Activated CD8-positive, alpha-beta T cell treated with anti-CD3 and anti-CD28 coated beads for 36 hours (primary cell): ENCODE measurements at regions not wholly inside any gene's neighbourhood (a gene's known extent, or its start where the extent isn't known, plus 50 kb on each side); places are given as distances from the start of the nearest gene placed in this dataset.
A peak's percentile ranks its signal among the peaks of the same experiment; 100 is the strongest.
"Not testable (repeated sequence)": the region's sequence is repeated elsewhere in the genome, so short reads cannot be mapped to it uniquely, and the experiment has no call there.

Source experiments
- ATAC-seq: fragments of 200-7000 bp; cut with Tn5 transposase; one replicate; pipeline ENCODE4 v1.10.0; 2021; ENCODE audit warnings: mild to moderate bottlenecking, moderate library complexity
- CTCF ChIA-PET: fragments of 350-600 bp; sonication (Branson Sonifier 250); formaldehyde crosslinking; loops from one replicate; lab custom pipeline; 2021; ENCODE audit warnings: antibody characterized with exemption; lab: Charles Lee
- POLR2A ChIA-PET: fragments of 350-600 bp; sonication (Branson Sonifier 250); formaldehyde crosslinking; loops from one replicate; lab custom pipeline; 2021; ENCODE audit warnings: antibody characterized with exemption; lab: Charles Lee
- DNase-seq: peaks from one replicate; pipeline ENCODE4 v3.0.0-alpha.2; 2020
- H3K27ac Mint-ChIP-seq: one replicate; pipeline ENCODE4 v1.8.0; 2021; ENCODE audit warnings: mild to moderate bottlenecking, mixed read lengths
- H3K27me3 Mint-ChIP-seq: one replicate; pipeline ENCODE4 v1.8.0; 2021; ENCODE audit warnings: mixed read lengths
- H3K36me3 Mint-ChIP-seq: one replicate; pipeline ENCODE4 v1.8.0; 2021; ENCODE audit warnings: low read depth, mixed read lengths
- H3K4me1 Mint-ChIP-seq: one replicate; pipeline ENCODE4 v1.8.0; 2021; ENCODE audit warnings: low read depth, mixed read lengths
- H3K4me3 Mint-ChIP-seq: one replicate; pipeline ENCODE4 v1.8.0; 2021; ENCODE audit warnings: mild to moderate bottlenecking, moderate library complexity, mixed read lengths
- H3K9me3 Mint-ChIP-seq: one replicate; pipeline ENCODE4 v1.8.0; 2021; ENCODE audit warnings: mixed read lengths
- CTCF ChIP-seq: fragments of 200-600 bp; IDR thresholded peaks from one replicate; pipeline ENCODE4 v1.8.0; 2022; ENCODE audit warnings: antibody characterized with exemption, mild to moderate bottlenecking
- intact Hi-C: fragments of 100-400 bp; cut with micrococcal nuclease; formaldehyde crosslinking; loops from one replicate; pipeline ENCODE4 v1.10.0; 2022

GRCh38 chr6:140711019-140711613 is 1336.7 kb upstream of the CITED2 start:
- Mint-ChIP-seq H3K4me3 (no peak overlapping the region), H3K9me3 (no peaks in the 10 kb centered on the region), H3K36me3 (no peaks in the 10 kb centered on the region), H3K27ac (no peak overlapping the region), H3K4me1 (no peaks in the 10 kb centered on the region), H3K27me3 (no peaks in the 10 kb centered on the region)
- no peak for TF ChIP-seq CTCF
- CTCF ChIA-PET, result no interaction called here
- intact Hi-C loops, result no loop called here
- DNase-seq (no peak), ATAC-seq (peak; percentile 49)
- POLR2A ChIA-PET, result no interaction called here

DNA sequence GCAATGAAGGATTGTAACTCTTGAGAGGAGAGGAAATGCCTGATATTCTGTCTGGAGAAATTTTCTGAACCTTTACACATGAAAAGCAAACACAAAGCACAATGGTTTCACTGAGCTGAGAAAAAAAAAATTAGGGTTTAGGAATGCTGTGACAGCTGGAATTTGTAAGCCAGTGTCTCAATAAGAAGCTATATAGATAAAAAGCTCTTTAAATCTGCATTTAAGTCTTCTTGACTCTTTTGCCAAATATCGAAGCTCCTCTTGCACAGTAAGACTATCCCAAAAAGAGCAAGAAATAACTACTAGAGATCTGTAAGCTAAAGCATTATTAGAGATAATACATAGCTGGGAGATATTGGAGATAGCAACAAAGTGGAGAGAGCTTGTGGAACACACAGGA is 1334.0 kb upstream of the CITED2 start:
- Mint-ChIP-seq H3K27me3 (no peaks in the 10 kb centered on the region), H3K4me1 (no peaks in the 10 kb centered on the region), H3K4me3 (no peak overlapping the region), H3K27ac (no peak overlapping the region), H3K9me3 (no peaks in the 10 kb centered on the region), H3K36me3 (no peaks in the 10 kb centered on the region)
- POLR2A ChIA-PET, result no interaction called here
- no peak for TF ChIP-seq CTCF
- no peak for ATAC-seq
- intact Hi-C loops, result no loop called here
- DNase-seq, result no peak
- CTCF ChIA-PET, result no interaction called here

DNA sequence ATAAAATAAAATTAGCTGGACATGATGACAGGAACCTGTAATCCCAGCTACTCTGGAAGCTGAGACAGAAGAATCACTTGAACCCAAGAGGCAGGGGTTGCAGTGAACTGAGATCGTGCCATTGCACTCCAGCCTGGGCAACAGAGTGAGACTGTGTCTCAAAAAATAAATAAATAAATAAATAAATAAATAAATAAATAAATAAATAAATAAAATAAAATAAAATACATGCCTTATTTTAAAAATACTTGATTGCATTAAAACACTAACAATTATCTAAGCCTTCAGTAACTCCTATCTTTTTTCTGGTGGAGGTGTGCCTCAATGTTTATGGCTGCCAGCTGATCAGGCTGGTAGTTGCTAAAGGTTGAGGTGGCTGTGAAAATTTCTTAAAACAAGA is 1329.6 kb upstream of the CITED2 start:
- H3K36me3 Mint-ChIP-seq, ATAC-seq, H3K27ac Mint-ChIP-seq, H3K4me3 Mint-ChIP-seq, H3K4me1 Mint-ChIP-seq, H3K9me3 Mint-ChIP-seq, CTCF ChIA-PET, DNase-seq, POLR2A ChIA-PET, intact Hi-C loops, H3K27me3 Mint-ChIP-seq: not testable (repeated sequence)

DNA sequence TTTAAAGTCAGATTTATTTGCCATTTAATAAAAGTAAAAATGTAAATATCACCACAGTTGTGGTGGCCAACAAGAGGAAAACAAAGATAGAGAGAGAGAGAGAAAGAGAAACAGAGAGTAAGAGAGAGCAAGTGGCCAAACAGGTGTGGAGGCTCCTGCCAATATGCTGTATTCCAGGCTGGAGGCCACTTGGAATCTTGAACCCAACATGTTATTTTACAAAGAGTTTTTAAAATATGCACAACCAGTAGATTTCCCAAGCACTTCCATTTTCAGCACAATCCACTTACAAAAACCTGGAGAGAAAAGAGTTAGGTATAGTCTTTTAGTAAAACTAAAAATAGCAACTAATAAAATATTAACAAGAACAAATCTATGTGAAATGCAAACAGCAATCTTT is 1323.1 kb upstream of the CITED2 start:
- ChIA-PET POLR2A (no interaction called here), CTCF (no interaction called here)
- no peak for ATAC-seq

GRCh38 chr6:140684776-140685550 is 1310.5 kb upstream of the CITED2 start:
- no peak for TF ChIP-seq CTCF
- Mint-ChIP-seq H3K9me3 (no peaks in the 10 kb centered on the region), H3K27ac (no peak overlapping the region), H3K4me3 (no peak overlapping the region), H3K27me3 (no peaks in the 10 kb centered on the region), H3K36me3 (no peaks in the 10 kb centered on the region), H3K4me1 (no peaks in the 10 kb centered on the region)
- intact Hi-C loops, result no loop called here
- POLR2A ChIA-PET, result no interaction called here
- DNase-seq (no peak), ATAC-seq (no peak)
- CTCF ChIA-PET, result no interaction called here

More for the DNA sequence above, 1323.1 kb upstream of the CITED2 start:
- no peak for DNase-seq
- Mint-ChIP-seq H3K27ac (no peak overlapping the region), H3K9me3 (no peaks in the 10 kb centered on the region), H3K36me3 (no peaks in the 10 kb centered on the region), H3K27me3 (no peaks in the 10 kb centered on the region), H3K4me3 (no peak overlapping the region), H3K4me1 (no peaks in the 10 kb centered on the region)
- TF ChIP-seq CTCF, result no peak
- intact Hi-C loops, result no loop called here
